OCI-LY7 (cell line): ENCODE measurements at regions not wholly inside any gene's neighbourhood (a gene's known extent, or its start where the extent isn't known, plus 50 kb on each side); places are given as distances from the start of the nearest gene placed in this dataset.

Experiments used
- BruUV-seq: library from RNA; stranded (reverse); fragments of 400-500 nt; replicated peaks from 2 replicates; lab custom pipeline; 2021; lab: Mats Ljungman, UMichigan
- CTCF ChIA-PET: fragments of 300-600 bp; sonication (Branson Sonifier 250); formaldehyde crosslinking; loops from one replicate; lab custom pipeline; 2022; ENCODE audit warnings: antibody characterized with exemption; ENCODE audit not compliant: unreplicated experiment; lab: Charles Lee
- POLR2A ChIA-PET: fragments of 300-600 bp; sonication (Branson Sonifier 250); formaldehyde crosslinking; loops from one replicate; lab custom pipeline; 2022; ENCODE audit warnings: antibody characterized with exemption; lab: Charles Lee
- DNase-seq: peaks from one replicate; pipeline ENCODE4 v3.0.0-alpha.2; 2015; ENCODE audit warnings: low spot score
- H2AFZ ChIP-seq: fragments of 200-600 bp; sonication (generic), shearing (Covaris generic); 2 replicates; pipeline ENCODE4 v1.6.1; 2014; ENCODE audit warnings: mild to moderate bottlenecking, antibody characterized with exemption, low read length, moderate library complexity
- H3K27ac ChIP-seq: fragments of 200-600 bp; sonication (generic); 2 replicates; pipeline ENCODE4 v1.5.1; 2014; ENCODE audit warnings: mixed run types, low read depth, mild to moderate bottlenecking, moderate library complexity, low read length, inconsistent platforms; ENCODE audit not compliant: poor library complexity, severe bottlenecking
- H3K36me3 ChIP-seq: fragments of 200-600 bp; sonication (generic); 2 replicates; pipeline ENCODE4 v1.6.1; 2014; ENCODE audit warnings: mild to moderate bottlenecking, antibody characterized with exemption, low read length, moderate library complexity, mixed read lengths; ENCODE audit not compliant: insufficient read depth
- H3K4me1 ChIP-seq: fragments of 200-600 bp; sonication (generic); 2 replicates; pipeline ENCODE4 v1.5.1; 2014; ENCODE audit warnings: mild to moderate bottlenecking, low read length; ENCODE audit not compliant: insufficient read depth, poor library complexity, severe bottlenecking
- H3K4me2 ChIP-seq: fragments of 200-600 bp; sonication (generic); 2 replicates; pipeline ENCODE4 v1.6.1; 2014; ENCODE audit warnings: mild to moderate bottlenecking, low read length
- H3K4me3 ChIP-seq: fragments of 200-600 bp; sonication (generic); 2 replicates; pipeline ENCODE4 v1.5.1; 2014; ENCODE audit warnings: mild to moderate bottlenecking, low read depth, low read length; ENCODE audit not compliant: poor library complexity, severe bottlenecking
- H3K79me2 ChIP-seq: fragments of 200-600 bp; sonication (generic); 2 replicates; pipeline ENCODE4 v1.6.1; 2016; ENCODE audit warnings: low read depth, mild to moderate bottlenecking, low read length, moderate library complexity, mixed read lengths; ENCODE audit not compliant: insufficient read depth
- H3K9me2 ChIP-seq: fragments of 200-600 bp; sonication (generic); 2 replicates; pipeline ENCODE4 v1.6.1; 2016; ENCODE audit warnings: mild to moderate bottlenecking, low read length, mixed read lengths; ENCODE audit not compliant: insufficient read depth
- H3K9me3 ChIP-seq: fragments of 200-600 bp; sonication (generic); 2 replicates; pipeline ENCODE4 v1.6.1; 2014; ENCODE audit warnings: mild to moderate bottlenecking, mixed run types, low read length, mixed read lengths
- H4K20me1 ChIP-seq: fragments of 200-600 bp; sonication (generic); 2 replicates; pipeline ENCODE4 v1.6.1; 2014; ENCODE audit warnings: mild to moderate bottlenecking, antibody characterized with exemption, low read length, moderate library complexity, mixed read lengths; ENCODE audit not compliant: insufficient read depth
- CTCF ChIP-seq: fragments of 200-600 bp; sonication (generic); conservative IDR thresholded peaks from 2 replicates; pipeline ENCODE4 v1.5.1; 2014; ENCODE audit warnings: mild to moderate bottlenecking, antibody characterized with exemption, low read length, moderate library complexity, mixed read lengths
- EZH2phosphoT487 ChIP-seq: fragments of 200-600 bp; sonication (generic); IDR thresholded peaks from 2 replicates; pipeline ENCODE4 v1.6.1; 2018; ENCODE audit warnings: low read depth, borderline replicate concordance, mild to moderate bottlenecking, mixed run types, antibody characterized with exemption, low read length, moderate library complexity, mixed read lengths
- intact Hi-C: fragments of 100-400 bp; cut with micrococcal nuclease; formaldehyde crosslinking; loops from one replicate; pipeline ENCODE4 v1.10.0; 2022; ENCODE audit not compliant: unreplicated experiment

- no peak for TF ChIP-seq CTCF
- TF ChIP-seq EZH2phosphoT487, result no peak
- intact Hi-C loops, result no loop called here
- Histone ChIP-seq H3K9me2 (no peaks in the 10 kb centered on the region), H4K20me1 (no peaks in the 10 kb centered on the region), H3K79me2 (no peaks in the 10 kb centered on the region), H3K4me2 (no peak overlapping the region), H2AFZ (no peak overlapping the region), H3K36me3 (no peaks in the 10 kb centered on the region), H3K27ac (no peak overlapping the region), H3K9me3 (no peaks in the 10 kb centered on the region), H3K4me3 (no peak overlapping the region), H3K4me1 (no peaks in the 10 kb centered on the region)
- no peak for DNase-seq
- CTCF ChIA-PET, result no interaction called here
- POLR2A ChIA-PET, result no interaction called here
- no TSS peak for BruUV-seq
Observed at GRCh38 chr1:232383455-232384123, 246.3 kb downstream of the SIPA1L2 start.

GRCh38 chr1:232382671-232383070, 247.3 kb downstream of the SIPA1L2 start:
- no peak for DNase-seq
- intact Hi-C loops, result no loop called here
- no peaks in the 10 kb centered on the region for H3K36me3 ChIP-seq
- H3K27ac ChIP-seq, result no peak overlapping the region
- ChIA-PET POLR2A (no interaction called here), CTCF (no interaction called here)
- no peaks in the 10 kb centered on the region for H3K4me1 ChIP-seq
- no peaks in the 10 kb centered on the region for H3K9me2 ChIP-seq
- TF ChIP-seq CTCF (no peak), EZH2phosphoT487 (no peak)
- no peak overlapping the region for H2AFZ ChIP-seq
- no peaks in the 10 kb centered on the region for H4K20me1 ChIP-seq
- no peak overlapping the region for H3K4me2 ChIP-seq
- H3K9me3 ChIP-seq, result no peaks in the 10 kb centered on the region
- no TSS peak for BruUV-seq
- H3K4me3 ChIP-seq, result no peak overlapping the region
- no peaks in the 10 kb centered on the region for H3K79me2 ChIP-seq

DNA sequence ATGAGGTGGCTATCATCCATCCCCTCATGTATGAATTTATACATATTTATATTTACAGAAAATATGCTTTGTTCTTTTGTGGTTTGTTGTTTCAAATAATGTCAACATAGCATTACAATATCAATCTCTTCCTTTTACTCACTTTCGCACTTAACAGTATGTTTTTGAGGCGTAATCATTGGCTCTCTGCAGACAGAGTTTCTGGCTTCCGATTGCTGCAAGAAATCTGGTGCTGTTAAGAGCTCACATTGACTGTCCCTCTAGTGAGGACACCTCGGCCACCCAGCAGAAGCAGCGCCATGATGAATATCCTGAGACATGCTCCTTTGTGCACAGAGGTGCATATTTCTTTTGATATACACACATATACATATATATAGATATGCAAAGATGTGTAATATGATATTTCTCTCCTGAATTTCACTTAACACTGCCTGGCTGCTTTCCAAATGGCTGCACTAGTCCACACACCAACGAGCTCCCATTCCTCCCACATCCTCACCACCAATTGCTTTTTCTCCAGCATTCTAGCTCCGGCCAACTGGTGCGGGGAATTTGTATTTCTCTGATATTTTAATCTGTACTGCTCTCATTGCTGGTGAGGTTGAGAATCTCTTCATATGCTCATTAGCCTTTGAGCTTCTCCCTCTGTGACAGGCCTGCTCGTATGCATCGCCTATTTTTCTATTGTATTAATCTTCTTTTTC, 248.4 kb downstream of the SIPA1L2 start:
- Histone ChIP-seq H3K79me2 (no peaks in the 10 kb centered on the region), H3K4me2 (no peak overlapping the region), H3K4me1 (no peaks in the 10 kb centered on the region), H3K27ac (no peak overlapping the region), H2AFZ (no peak overlapping the region), H3K4me3 (no peak overlapping the region), H3K9me3 (no peaks in the 10 kb centered on the region), H4K20me1 (no peaks in the 10 kb centered on the region), H3K36me3 (no peaks in the 10 kb centered on the region), H3K9me2 (no peaks in the 10 kb centered on the region)
- BruUV-seq, result no TSS peak
- TF ChIP-seq CTCF (no peak), EZH2phosphoT487 (no peak)
- POLR2A ChIA-PET, result no interaction called here
- intact Hi-C loops, result no loop called here
- no peak for DNase-seq
- CTCF ChIA-PET, result no interaction called here
